Thyroid gland (tissue), 4 donors: ENCODE measurements at regions not wholly inside any gene's neighbourhood (a gene's known extent, or its start where the extent isn't known, plus 50 kb on each side); places are given as distances from the start of the nearest gene placed in this dataset.

ENCODE experiments used
- POLR2A ChIP-seq, 2 donors: fragments of 450-650 bp; IDR thresholded peaks; one replicate each; pipeline ENCODE4 v1.6.1; 2017; ENCODE audit warnings: antibody characterized with exemption in 2 of 2, mild to moderate bottlenecking in 2 of 2, moderate library complexity in 1 of 2
- TF ChIP-seq, protein P1 (sequence below), 6 experiments: fragments of 200-600 bp in 3 of 6; fragments of 450-650 bp in 3 of 6; sonication (generic) in 3 of 6; IDR thresholded peaks; one replicate each; pipeline ENCODE4 v1.5.1; 2016 to 2019; ENCODE audit warnings: antibody characterized with exemption in 6 of 6, mild to moderate bottlenecking in 2 of 6, inconsistent platforms in 1 of 6, moderate library complexity in 1 of 6

DNA sequence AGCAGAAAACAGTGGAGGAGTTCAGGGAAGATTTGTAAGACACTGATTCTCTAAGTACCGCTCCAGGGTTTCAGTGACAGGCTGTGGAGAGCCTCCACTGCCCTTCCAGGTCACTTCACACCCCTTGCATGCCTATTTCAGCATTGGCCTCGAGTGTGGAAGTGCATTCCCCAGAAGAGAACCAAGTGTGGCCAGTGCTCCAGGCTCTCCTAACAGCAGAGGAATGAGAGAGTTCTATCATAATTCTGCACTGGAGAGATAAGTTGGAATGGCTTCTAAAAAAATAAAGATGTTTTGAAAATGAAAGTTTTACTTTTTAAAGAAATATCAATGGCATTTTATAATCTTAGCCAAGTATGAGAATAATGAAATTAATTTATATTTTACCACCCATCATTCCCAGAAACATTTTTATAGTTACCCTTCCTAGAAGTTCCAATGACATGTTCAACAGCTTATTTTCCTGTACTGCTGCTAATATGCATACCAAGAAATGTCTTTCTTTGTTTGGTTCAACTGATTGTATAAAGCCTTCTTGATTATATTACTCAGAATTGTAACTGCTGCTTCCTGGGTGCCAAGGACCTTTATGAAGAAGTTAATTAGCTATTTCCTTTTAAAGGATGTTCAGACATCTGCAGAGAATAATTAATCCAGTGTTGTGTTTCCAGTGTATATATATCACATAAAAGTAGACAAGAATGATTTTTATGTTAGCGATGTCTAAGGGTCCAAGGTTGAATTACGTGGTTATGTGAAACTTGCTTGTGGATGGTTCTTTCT is 61.0 kb upstream of the SERPINE2 start:
- no peak for TF ChIP-seq POLR2A (IDR thresholded peaks at IDR 0.05)
- TF ChIP-seq, protein P1, sequence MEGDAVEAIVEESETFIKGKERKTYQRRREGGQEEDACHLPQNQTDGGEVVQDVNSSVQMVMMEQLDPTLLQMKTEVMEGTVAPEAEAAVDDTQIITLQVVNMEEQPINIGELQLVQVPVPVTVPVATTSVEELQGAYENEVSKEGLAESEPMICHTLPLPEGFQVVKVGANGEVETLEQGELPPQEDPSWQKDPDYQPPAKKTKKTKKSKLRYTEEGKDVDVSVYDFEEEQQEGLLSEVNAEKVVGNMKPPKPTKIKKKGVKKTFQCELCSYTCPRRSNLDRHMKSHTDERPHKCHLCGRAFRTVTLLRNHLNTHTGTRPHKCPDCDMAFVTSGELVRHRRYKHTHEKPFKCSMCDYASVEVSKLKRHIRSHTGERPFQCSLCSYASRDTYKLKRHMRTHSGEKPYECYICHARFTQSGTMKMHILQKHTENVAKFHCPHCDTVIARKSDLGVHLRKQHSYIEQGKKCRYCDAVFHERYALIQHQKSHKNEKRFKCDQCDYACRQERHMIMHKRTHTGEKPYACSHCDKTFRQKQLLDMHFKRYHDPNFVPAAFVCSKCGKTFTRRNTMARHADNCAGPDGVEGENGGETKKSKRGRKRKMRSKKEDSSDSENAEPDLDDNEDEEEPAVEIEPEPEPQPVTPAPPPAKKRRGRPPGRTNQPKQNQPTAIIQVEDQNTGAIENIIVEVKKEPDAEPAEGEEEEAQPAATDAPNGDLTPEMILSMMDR (IDR thresholded peaks at IDR 0.05), result no peak
